HEK293T (cell line): ENCODE measurements at regions not wholly inside any gene's neighbourhood (a gene's known extent, or its start where the extent isn't known, plus 50 kb on each side); places are given as distances from the start of the nearest gene placed in this dataset.

ENCODE experiments used
- ARNT ChIP-seq: fragments of 450-650 bp; IDR thresholded peaks from 2 replicates; pipeline ENCODE4 v1.6.1; 2017; ENCODE audit warnings: mild to moderate bottlenecking
- BHLHE40 ChIP-seq: fragments of 450-650 bp; IDR thresholded peaks from 2 replicates; pipeline ENCODE4 v1.6.1; 2016; ENCODE audit warnings: mild to moderate bottlenecking, moderate library complexity, borderline replicate concordance
- FOXA1 ChIP-seq: fragments of 450-650 bp; IDR thresholded peaks from 2 replicates; pipeline ENCODE4 v1.6.1; 2016; ENCODE audit warnings: mild to moderate bottlenecking
- FOXM1 ChIP-seq: fragments of 450-650 bp; IDR thresholded peaks from 2 replicates; pipeline ENCODE4 v1.6.1; 2017; ENCODE audit warnings: mild to moderate bottlenecking, borderline replicate concordance
- LEF1 ChIP-seq: fragments of 450-650 bp; IDR thresholded peaks from 2 replicates; pipeline ENCODE4 v1.6.1; 2017; ENCODE audit warnings: mild to moderate bottlenecking, borderline replicate concordance
- NFRKB ChIP-seq: fragments of 450-650 bp; IDR thresholded peaks from 2 replicates; pipeline ENCODE4 v1.6.1; 2016; ENCODE audit warnings: mild to moderate bottlenecking, moderate library complexity
- SP1 ChIP-seq: fragments of 450-650 bp; IDR thresholded peaks from 2 replicates; pipeline ENCODE4 v1.6.1; 2017
- SUZ12 ChIP-seq: fragments of 450-650 bp; IDR thresholded peaks from 2 replicates; pipeline ENCODE4 v1.6.1; 2016; ENCODE audit warnings: mild to moderate bottlenecking
- ZNF384 ChIP-seq: fragments of 450-650 bp; IDR thresholded peaks from 2 replicates; pipeline ENCODE4 v1.6.1; 2016
- TF ChIP-seq, protein P1 (sequence below): fragments of 450-650 bp; IDR thresholded peaks from 2 replicates; pipeline ENCODE4 v1.6.1; 2016

GRCh38 chr2:147698166-147698565 lies 146.7 kb upstream of the ACVR2A start:
- TF ChIP-seq ARNT (no peak), NFRKB (no peak), SUZ12 (no peak), SP1 (no peak), LEF1 (no peak), FOXM1 (no peak), FOXA1 (no peak), ZNF384 (no peak), BHLHE40 (no peak)
- TF ChIP-seq, protein P1, sequence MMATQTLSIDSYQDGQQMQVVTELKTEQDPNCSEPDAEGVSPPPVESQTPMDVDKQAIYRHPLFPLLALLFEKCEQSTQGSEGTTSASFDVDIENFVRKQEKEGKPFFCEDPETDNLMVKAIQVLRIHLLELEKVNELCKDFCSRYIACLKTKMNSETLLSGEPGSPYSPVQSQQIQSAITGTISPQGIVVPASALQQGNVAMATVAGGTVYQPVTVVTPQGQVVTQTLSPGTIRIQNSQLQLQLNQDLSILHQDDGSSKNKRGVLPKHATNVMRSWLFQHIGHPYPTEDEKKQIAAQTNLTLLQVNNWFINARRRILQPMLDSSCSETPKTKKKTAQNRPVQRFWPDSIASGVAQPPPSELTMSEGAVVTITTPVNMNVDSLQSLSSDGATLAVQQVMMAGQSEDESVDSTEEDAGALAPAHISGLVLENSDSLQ = no peak
